HG03575 (cell line): ENCODE measurements at regions not wholly inside any gene's neighbourhood (a gene's known extent, or its start where the extent isn't known, plus 50 kb on each side); places are given as distances from the start of the nearest gene placed in this dataset.
"Not testable (repeated sequence)": the region's sequence is repeated elsewhere in the genome, so short reads cannot be mapped to it uniquely, and the experiment has no call there.

ENCODE experiments used
- ATAC-seq: cut with Tn5 transposase; IDR thresholded peaks from one replicate; pipeline ENCODE4 v1.9.1; 2021; ENCODE audit not compliant: unreplicated experiment, insufficient number of reproducible peaks, low FRiP score; ENCODE audit errors: extremely low read depth

DNA sequence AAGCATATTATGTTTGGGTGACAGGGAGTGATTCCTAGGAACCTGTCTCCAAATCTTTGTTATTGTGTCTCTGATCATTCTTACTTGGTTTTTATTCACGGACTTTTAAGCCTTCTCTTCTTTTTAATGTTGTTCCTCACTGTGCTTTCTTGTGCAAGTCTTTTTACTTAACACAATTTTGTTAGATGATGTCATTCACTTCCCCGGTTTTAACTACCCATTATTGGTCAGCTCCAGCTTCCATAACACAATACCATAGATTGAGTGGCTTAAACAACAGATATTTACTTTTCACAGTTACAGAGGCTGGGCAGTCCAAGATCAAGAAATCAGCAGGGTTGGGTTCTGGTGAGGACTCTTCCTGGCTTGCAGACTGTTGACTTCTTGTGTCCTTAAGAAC, 436.3 kb upstream of the CBLB start:
- ATAC-seq, result no peak

DNA sequence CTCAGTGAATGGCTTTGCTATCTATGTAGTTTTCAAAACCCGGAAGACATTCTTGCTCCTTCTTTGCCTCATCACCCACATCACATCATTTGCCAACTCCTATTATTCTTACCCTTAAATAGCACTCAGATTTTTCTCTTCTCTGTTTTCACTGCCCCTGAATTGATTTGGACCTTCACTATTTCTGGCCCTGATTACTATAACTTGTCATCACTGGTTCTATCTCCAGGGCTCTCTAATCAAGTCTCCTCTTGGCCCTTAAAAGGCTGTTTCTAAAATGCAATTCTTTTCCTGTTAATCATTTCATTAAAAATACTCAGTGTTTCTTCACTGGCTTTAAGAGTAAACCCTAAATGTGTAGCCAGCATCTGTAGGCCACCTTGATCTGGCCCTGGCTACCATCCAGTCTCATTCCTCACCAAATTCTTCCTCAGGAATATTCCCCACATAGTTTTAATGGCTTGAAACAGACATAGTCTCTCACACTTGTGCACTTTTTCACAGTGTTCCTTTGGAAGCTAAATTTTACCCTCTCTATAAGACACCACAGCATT, 437.1 kb upstream of the CBLB start:
- no peak for ATAC-seq

DNA sequence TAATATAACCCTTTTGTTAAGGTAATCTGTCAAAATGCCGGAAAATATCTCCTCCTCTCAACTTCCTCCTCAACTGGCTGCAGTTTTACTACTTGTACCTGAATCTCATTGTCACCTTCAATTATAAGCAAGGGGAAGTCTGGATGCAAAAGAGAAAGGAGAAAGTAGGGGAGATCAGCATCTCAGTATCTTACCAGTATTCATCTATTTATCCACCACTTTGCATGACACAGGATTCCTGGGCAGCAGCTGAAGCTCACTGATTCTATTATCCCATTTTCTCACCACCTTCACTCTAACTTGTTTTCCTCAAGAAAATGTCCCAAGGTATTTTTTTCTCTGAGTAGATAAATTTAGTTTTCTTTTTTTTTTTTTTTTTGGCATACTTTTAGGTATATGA, 440.5 kb upstream of the CBLB start:
- no peak for ATAC-seq

DNA sequence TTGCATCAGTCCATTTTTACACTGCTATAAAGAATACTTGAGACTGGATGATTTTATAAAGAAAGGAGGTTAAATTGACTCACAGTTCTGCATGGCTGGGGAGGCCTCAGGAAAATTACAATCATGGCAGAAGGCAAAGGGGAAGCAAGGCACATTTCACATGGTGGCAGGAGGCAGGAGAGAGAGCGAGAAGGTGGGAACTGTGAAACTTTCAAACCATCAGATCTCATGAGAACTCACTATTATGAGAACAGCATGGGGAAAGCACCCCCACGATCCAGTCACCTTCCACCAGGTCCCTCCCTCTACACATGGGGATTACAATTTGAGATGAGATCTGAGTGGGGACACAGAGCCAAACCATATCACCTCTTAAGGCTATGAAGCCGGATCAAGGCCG, 441.0 kb upstream of the CBLB start:
- ATAC-seq, result not testable (repeated sequence)

DNA sequence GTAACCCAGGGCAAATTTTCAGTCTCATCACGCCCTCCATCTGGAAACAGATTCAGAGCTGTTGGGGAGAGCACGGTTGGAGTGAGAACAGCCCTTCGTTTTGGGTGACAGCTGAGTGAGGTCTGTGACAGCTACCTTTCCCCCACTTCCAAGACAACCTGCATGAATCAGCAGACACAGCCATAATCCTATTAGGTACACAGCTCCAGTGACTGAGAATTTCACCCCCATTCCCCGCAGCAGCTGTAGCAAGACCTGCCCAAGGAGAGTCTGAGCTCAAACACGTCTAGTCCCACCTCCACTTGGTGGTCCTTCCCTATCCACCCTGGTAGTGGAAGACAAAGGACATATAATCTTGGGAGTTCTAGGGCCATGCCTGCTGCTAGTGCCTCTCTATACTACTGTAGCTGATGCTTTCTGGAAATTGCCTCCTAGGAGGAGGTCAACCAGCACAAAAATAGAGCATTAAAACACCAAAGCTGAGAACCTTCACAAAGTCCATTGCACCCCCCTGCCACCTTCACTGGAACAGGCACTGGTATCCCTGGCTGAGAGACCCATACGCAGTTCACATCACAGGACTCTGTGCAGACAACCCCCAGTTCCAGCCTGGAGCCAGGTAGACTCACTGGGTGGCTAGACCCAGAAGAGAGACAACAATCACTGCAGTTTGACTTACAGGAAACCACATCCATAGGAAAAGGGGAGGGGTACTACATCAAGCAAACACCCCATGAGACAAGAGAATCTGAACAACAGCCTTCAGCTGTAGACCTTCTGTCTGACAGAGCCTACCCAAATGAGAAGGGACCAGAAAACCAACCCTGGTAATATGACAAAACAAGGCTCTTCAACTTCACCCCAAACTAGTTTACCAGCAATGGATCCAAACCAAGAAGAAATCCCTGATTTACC, 448.6 kb upstream of the CBLB start:
- no peak for ATAC-seq

- not testable (repeated sequence) for ATAC-seq
These were observed 452.6 kb upstream of the CBLB start for GRCh38 chr3:106321438-106321837.

DNA sequence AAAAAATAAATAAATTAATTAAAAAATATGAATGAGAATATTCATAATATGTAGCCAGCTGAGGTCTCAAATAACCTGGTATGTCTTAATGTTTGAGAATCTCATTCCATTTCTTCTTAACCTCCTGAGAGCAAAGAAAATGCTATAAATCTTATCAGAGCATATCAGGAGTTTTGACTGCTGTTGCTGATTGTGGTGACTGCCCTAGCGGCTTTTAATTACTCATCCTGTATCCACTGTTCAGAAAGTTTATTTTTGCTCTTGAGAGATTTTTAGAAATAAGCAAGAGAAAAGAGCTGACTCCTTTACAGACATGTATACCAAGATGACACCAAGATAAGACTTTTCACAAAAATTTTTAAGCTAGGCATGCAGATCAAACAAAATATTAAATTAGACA, 454.8 kb upstream of the CBLB start:
- ATAC-seq, result no peak

- no peak for ATAC-seq
These were observed 458.3 kb upstream of the CBLB start for GRCh38 chr3:106326941-106327695.

GRCh38 chr3:106327696-106328025, 458.8 kb upstream of the CBLB start:
- ATAC-seq, result no peak

- ATAC-seq, result no peak
These were observed 459.4 kb upstream of the CBLB start for GRCh38 chr3:106328224-106328623.

GRCh38 chr3:106329521-106329920, 460.7 kb upstream of the CBLB start:
- ATAC-seq, result no peak

GRCh38 chr3:106331636-106332035, 462.8 kb upstream of the CBLB start:
- no peak for ATAC-seq

GRCh38 chr3:106332129-106332528, 463.3 kb upstream of the CBLB start:
- ATAC-seq, result no peak

DNA sequence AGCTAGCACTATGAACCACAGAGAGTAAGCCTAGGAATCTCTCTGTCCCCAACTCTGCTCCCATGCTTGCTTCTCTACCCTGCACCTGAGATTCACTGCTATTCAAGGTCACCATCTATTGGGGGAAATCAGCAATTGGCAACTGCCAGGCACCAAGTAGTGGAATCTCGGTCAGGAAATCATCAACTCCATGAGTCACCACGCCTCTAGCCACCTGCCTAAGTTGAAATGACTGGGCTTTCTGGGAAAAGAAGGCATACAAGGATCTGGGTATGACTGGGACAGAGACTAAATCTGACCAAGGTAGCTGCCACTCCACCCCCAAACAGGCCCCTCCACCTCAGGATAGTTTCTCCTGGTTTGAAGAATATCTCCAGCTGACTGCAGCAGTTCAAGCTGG, 464.1 kb upstream of the CBLB start:
- ATAC-seq, result peak; percentile 50

DNA sequence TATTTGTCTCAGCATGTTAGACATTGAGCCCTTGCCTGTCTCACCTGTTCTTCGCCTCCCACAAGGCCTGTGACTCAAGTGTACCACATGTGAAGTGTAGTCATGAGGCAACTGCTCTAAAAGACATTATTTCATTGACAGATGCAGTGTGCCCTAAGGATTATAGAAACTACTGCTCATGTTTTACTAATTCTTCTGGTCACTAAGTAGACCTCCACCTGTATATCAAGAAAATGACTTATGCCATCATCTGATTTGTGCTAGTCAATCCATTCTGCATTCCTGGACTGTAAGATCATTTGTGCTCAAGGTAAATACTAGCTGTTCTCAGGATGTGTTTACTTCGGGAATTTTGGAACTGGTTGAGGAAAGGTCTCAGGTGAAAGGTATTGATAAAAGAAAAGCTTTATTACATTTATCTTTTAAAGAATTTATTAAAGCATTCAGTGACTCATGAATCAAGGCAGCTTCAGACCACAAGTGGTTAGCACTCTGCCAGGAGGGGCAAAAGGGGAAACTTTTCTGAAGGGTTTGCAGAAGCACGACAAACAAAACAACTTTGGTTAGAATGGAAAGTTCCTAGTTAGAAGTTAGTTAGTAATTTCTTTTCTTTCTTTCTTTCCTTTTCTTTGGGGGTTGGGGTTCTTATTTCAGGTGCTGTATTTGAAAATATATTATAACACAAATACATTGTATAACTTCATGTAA, 465.3 kb upstream of the CBLB start:
- ATAC-seq, result no peak

DNA sequence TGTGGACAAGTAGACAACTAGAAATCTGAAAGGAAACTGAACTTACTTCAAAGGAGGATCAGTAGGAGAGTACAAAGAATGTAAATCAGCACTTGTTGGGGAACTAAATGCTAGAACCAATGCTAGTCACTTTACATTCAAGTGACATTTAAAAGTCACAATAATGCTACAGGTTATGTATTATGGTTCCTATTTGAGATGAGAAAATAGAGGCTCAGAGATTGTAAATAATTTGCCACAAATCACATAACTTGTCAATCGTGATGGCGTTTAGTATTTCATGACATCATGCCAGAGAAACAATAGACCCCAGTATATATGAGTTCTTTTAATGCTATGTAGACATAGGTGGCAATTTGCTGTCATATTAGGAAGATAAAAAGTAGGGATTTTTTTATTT, 467.8 kb upstream of the CBLB start:
- no peak for ATAC-seq

- no peak for ATAC-seq
These were observed 468.3 kb upstream of the CBLB start for GRCh38 chr3:106337116-106337515.

- no peak for ATAC-seq
These were observed 469.9 kb upstream of the CBLB start for GRCh38 chr3:106338582-106339214.

DNA sequence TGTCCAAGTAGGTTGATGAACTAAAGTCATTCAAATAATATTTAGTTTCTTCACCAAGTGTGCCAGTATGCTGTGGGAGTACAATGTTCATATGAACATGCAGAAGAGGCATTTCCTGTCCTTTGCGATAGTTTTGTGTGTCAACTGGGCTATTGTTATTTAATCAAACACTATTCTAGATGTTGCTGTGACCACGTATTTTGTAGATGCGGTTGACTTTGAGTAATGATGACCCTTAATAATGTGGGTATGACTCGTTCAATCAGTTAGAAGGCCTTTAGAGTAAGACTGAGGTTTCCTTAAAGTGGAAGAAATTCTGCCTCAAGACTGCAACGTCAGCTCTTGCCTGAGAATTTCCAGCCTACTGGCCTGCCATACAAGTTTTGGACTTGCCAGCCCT, 470.7 kb upstream of the CBLB start:
- no peak for ATAC-seq
